Right atrium auricular region (tissue), 2 donors: ENCODE measurements at regions not wholly inside any gene's neighbourhood (a gene's known extent, or its start where the extent isn't known, plus 50 kb on each side); places are given as distances from the start of the nearest gene placed in this dataset.

ENCODE experiments used
- DNase-seq: peaks from one replicate; pipeline ENCODE4 v3.0.0-alpha.2; 2019; ENCODE audit warnings: low spot score
- H3K27ac ChIP-seq, 2 donors: fragments of 200-600 bp; sonication (generic); 1 replicate in 1 of 2; 2 replicates in 1 of 2; pipeline ENCODE4 v1.5.1; 2016 to 2019
- H3K27me3 ChIP-seq, 2 donors: fragments of 200-600 bp; sonication (generic); one replicate each; pipeline versions ENCODE4 v1.5.1 to v1.6.0; 2017 to 2019
- H3K36me3 ChIP-seq: fragments of 200-600 bp; sonication (generic); one replicate; pipeline ENCODE4 v1.5.1; 2016
- H3K4me1 ChIP-seq, 2 donors: fragments of 200-600 bp; sonication (generic); one replicate each; pipeline versions ENCODE4 v1.5.1 to v1.6.0; 2017 to 2019
- H3K4me3 ChIP-seq, 2 donors: fragments of 200-600 bp; sonication (generic); 1 replicate in 1 of 2; 2 replicates in 1 of 2; pipeline ENCODE4 v1.5.1; 2017 to 2019; ENCODE audit warnings: mild to moderate bottlenecking in 1 of 2, moderate library complexity in 1 of 2
- H3K9me3 ChIP-seq, 2 donors: fragments of 200-600 bp; sonication (generic); one replicate each; pipeline ENCODE4 v1.5.1; 2019
- CTCF ChIP-seq, 2 donors: fragments of 200-600 bp; sonication (generic); IDR thresholded peaks; one replicate each; pipeline ENCODE4 v1.5.1; 2019; ENCODE audit warnings: antibody characterized with exemption in 2 of 2

- H3K36me3 ChIP-seq = no peaks in the 10 kb centered on the region
- H3K27me3 ChIP-seq = no peaks in the 10 kb centered on the region
- no peaks in the 10 kb centered on the region for H3K4me1 ChIP-seq
- H3K9me3 ChIP-seq = no peaks in the 10 kb centered on the region
- DNase-seq = peak; percentile 85
- peak overlapping the region in 1 of 2 donors; percentile 15 for H3K27ac ChIP-seq
- no peak for TF ChIP-seq CTCF (IDR thresholded peaks at IDR 0.05)
- no peak overlapping the region for H3K4me3 ChIP-seq
Observed at GRCh38 chrX:80174925-80175574, 160.5 kb downstream of the TBX22 start.

GRCh38 chrX:80181079-80181478 lies 166.5 kb downstream of the TBX22 start:
- no peak overlapping the region for H3K4me3 ChIP-seq
- no peak for DNase-seq
- peak in 1 of 2 donors; percentile 32 for TF ChIP-seq CTCF (IDR thresholded peaks at IDR 0.05)

GRCh38 chrX:80184854-80185253 lies 170.3 kb downstream of the TBX22 start:
- Histone ChIP-seq H3K4me3 (no peak overlapping the region), H3K27me3 (no peaks in the 10 kb centered on the region), H3K36me3 (no peaks in the 10 kb centered on the region), H3K9me3 (no peaks in the 10 kb centered on the region), H3K4me1 (no peaks in the 10 kb centered on the region), H3K27ac (no peak overlapping the region)
- peak in 1 of 2 donors; percentile 20 for TF ChIP-seq CTCF (IDR thresholded peaks at IDR 0.05)
- no peak for DNase-seq

More at GRCh38 chrX:80181079-80181478, 166.5 kb downstream of the TBX22 start:
- H3K4me1 ChIP-seq = no peaks in the 10 kb centered on the region
- H3K27me3 ChIP-seq = no peaks in the 10 kb centered on the region
- H3K9me3 ChIP-seq = no peaks in the 10 kb centered on the region
- no peak overlapping the region for H3K27ac ChIP-seq
- H3K36me3 ChIP-seq = no peaks in the 10 kb centered on the region

GRCh38 chrX:80206647-80207046 lies 192.1 kb downstream of the TBX22 start:
- no peak for DNase-seq
- no peak for TF ChIP-seq CTCF (IDR thresholded peaks at IDR 0.05)
- no peaks in the 10 kb centered on the region for H3K27me3 ChIP-seq
- no peaks in the 10 kb centered on the region for H3K9me3 ChIP-seq
- H3K27ac ChIP-seq = no peak overlapping the region
- H3K36me3 ChIP-seq = no peaks in the 10 kb centered on the region
- H3K4me3 ChIP-seq = no peak overlapping the region
- no peaks in the 10 kb centered on the region for H3K4me1 ChIP-seq

- Histone ChIP-seq H3K4me3 (no peak overlapping the region), H3K27me3 (no peaks in the 10 kb centered on the region), H3K27ac (no peak overlapping the region), H3K4me1 (no peaks in the 10 kb centered on the region), H3K9me3 (no peaks in the 10 kb centered on the region), H3K36me3 (no peaks in the 10 kb centered on the region)
- no peak for TF ChIP-seq CTCF (IDR thresholded peaks at IDR 0.05)
- no peak for DNase-seq
Observed at GRCh38 chrX:80207327-80207726, 192.8 kb downstream of the TBX22 start.

GRCh38 chrX:80216086-80216485 lies 201.5 kb downstream of the TBX22 start:
- no peak for DNase-seq
- Histone ChIP-seq H3K27me3 (no peaks in the 10 kb centered on the region), H3K9me3 (peaks cover 0 to 19% of the 10 kb centered on the region in 2 donors), H3K27ac (no peak overlapping the region), H3K36me3 (no peaks in the 10 kb centered on the region), H3K4me3 (no peak overlapping the region), H3K4me1 (no peaks in the 10 kb centered on the region)
- no peak for TF ChIP-seq CTCF (IDR thresholded peaks at IDR 0.05)
